Transverse colon (tissue), 4 donors: ENCODE measurements at regions not wholly inside any gene's neighbourhood (a gene's known extent, or its start where the extent isn't known, plus 50 kb on each side); places are given as distances from the start of the nearest gene placed in this dataset.
"Not testable (repeated sequence)": the region's sequence is repeated elsewhere in the genome, so short reads cannot be mapped to it uniquely, and the experiment has no call there.

ENCODE experiments used
- DNase-seq: peaks from one replicate; pipeline ENCODE4 v3.0.0-alpha.2; 2019
- H3K27ac ChIP-seq, 4 donors: fragments of 200-600 bp; sonication (generic); 2 replicates each; pipeline ENCODE4 v1.5.1; 2016 to 2018; ENCODE audit warnings: inconsistent platforms in 4 of 4
- H3K27me3 ChIP-seq: fragments of 200-600 bp; sonication (generic); 2 replicates; pipeline ENCODE4 v1.5.1; 2017; ENCODE audit warnings: inconsistent platforms
- H3K36me3 ChIP-seq, 4 donors: fragments of 200-600 bp; sonication (generic); 2 replicates each; pipeline ENCODE4 v1.5.1; 2017 to 2019; ENCODE audit warnings: inconsistent platforms in 4 of 4
- H3K4me1 ChIP-seq, 4 donors: fragments of 200-600 bp; sonication (generic); 2 replicates each; pipeline ENCODE4 v1.5.1; 2017 to 2020; ENCODE audit warnings: inconsistent platforms in 4 of 4
- H3K4me3 ChIP-seq, 4 donors: fragments of 200-600 bp; sonication (generic); 1 replicate in 1 of 4; 2 replicates in 3 of 4; pipeline versions ENCODE4 v1.5.1 to v1.6.1; 2017 to 2019; ENCODE audit warnings: inconsistent platforms in 4 of 4
- H3K9me3 ChIP-seq, 2 donors: fragments of 200-600 bp; sonication (generic); 2 replicates each; pipeline ENCODE4 v1.5.1; 2017 to 2019; ENCODE audit warnings: inconsistent platforms in 2 of 2
- WGBS, 2 donors: methylation state at CpG; one replicate each; pipeline ENCODE4 v1.1.5; 2018; ENCODE audit warnings: low coverage in 1 of 2; 5-methylcytosine and 5-hydroxymethylcytosine counted together
- in situ Hi-C, 4 donors: fragments of 200-750 bp; cut with MboI; loops; one replicate each; pipeline versions ENCODE4 v1.15.0 to v1.15.1; 2017; ENCODE audit warnings: low sequenced_read_pairs in 3 of 4, low pct_ligation_motif_present in 1 of 4, low pct_unique_long_range_greater_than_20kb in 1 of 4
- intact Hi-C: fragments of 100-400 bp; cut with DNase I; formaldehyde crosslinking; loops from one replicate; pipeline ENCODE4 v1.15.1; 2023; ENCODE audit warnings: low total_unique reads
- TF ChIP-seq, protein P1 (sequence below), 5 experiments: fragments of 200-600 bp in 3 of 5; fragments of 450-650 bp in 2 of 5; sonication (generic) in 3 of 5; IDR thresholded peaks; 1 replicate in 2 of 5; 2 replicates in 3 of 5; pipeline ENCODE4 v1.5.1; 2016 to 2017; ENCODE audit warnings: antibody characterized with exemption in 5 of 5, inconsistent platforms in 3 of 5, mild to moderate bottlenecking in 2 of 5, moderate library complexity in 1 of 5

DNA sequence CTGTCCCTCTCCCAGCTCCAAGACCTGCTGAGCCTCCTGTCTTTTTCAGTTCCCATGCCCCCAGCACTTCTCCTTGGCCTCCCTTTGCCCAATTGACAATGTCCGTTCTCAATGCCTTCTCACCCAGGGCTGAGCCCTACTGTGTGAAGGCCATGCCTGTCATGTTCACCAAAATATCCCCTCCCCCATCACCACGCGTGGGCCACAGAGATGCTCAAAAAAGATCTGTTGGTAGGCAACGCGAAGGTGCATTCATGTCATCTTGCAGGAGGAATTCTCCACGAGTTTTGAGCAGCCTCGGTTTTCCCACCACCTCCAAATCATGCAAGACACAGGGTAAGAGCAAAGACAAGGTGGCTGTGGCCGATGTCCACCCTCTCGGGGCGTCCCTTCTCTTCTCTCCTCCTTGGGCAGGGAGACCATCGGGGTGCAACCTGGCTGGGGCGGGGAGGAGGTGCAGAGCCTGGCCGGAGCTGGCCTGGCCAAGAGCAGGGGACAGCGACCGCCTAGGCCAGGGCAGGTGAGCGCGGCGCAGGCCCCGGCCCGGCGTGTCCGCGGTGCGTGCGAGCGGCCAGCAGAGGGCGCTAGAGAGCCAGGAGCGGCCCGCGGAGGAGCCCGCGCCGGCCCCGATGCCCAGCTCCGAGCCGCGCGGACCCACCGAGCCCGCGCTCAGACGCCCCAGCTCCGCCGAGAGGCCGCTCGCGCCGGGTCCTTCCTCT lies 56.3 kb upstream of the KRTAP5-11 start:
- H3K9me3 ChIP-seq, in situ Hi-C loops, H3K36me3 ChIP-seq, intact Hi-C loops, H3K4me1 ChIP-seq, H3K27ac ChIP-seq: not testable (repeated sequence)
- Histone ChIP-seq H3K27me3 (peaks cover 11% of the 10 kb centered on the region), H3K4me3 (peak overlapping the region in 3 of 4 donors; percentile 22 to 51 (median 36))
- TF ChIP-seq, protein P1, sequence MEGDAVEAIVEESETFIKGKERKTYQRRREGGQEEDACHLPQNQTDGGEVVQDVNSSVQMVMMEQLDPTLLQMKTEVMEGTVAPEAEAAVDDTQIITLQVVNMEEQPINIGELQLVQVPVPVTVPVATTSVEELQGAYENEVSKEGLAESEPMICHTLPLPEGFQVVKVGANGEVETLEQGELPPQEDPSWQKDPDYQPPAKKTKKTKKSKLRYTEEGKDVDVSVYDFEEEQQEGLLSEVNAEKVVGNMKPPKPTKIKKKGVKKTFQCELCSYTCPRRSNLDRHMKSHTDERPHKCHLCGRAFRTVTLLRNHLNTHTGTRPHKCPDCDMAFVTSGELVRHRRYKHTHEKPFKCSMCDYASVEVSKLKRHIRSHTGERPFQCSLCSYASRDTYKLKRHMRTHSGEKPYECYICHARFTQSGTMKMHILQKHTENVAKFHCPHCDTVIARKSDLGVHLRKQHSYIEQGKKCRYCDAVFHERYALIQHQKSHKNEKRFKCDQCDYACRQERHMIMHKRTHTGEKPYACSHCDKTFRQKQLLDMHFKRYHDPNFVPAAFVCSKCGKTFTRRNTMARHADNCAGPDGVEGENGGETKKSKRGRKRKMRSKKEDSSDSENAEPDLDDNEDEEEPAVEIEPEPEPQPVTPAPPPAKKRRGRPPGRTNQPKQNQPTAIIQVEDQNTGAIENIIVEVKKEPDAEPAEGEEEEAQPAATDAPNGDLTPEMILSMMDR (IDR thresholded peaks at IDR 0.05) = peak in 4 of 5 experiments; percentile 47 to 75 (median 67)
- 26% methylated on average over 22 of the region's 48 CpGs; no CpG with 5 or more reads in 1 of the 2 donors for WGBS, 2 donors
- peak; percentile 55 for DNase-seq

DNA sequence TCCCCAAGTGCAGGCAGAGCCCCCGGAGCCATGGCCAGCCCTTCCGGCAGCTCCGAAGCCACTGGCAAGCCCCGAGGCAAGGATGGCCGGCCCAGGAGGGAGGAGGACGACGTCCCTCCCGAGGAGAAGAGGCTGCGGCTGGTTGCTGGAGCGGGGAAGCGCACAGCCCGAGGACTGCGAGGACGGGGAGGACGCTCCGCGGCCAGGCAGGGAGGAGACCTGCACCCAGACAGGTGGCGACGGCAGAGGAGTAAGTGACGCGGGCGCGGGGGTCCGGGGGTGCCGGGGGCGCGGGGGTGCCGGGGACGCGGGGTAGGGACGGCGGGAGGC lies 56.8 kb upstream of the KRTAP5-11 start:
- peaks cover 11% of the 10 kb centered on the region for H3K27me3 ChIP-seq
- H3K9me3 ChIP-seq, in situ Hi-C loops, H3K36me3 ChIP-seq, intact Hi-C loops, DNase-seq, H3K4me1 ChIP-seq, H3K27ac ChIP-seq: not testable (repeated sequence)
- 0% methylated on average over 4 of the region's 32 CpGs; no CpG with 5 or more reads in 1 of the 2 donors for WGBS, 2 donors
- H3K4me3 ChIP-seq = peak overlapping the region in 3 of 4 donors; percentile 22 to 51 (median 36)

DNA sequence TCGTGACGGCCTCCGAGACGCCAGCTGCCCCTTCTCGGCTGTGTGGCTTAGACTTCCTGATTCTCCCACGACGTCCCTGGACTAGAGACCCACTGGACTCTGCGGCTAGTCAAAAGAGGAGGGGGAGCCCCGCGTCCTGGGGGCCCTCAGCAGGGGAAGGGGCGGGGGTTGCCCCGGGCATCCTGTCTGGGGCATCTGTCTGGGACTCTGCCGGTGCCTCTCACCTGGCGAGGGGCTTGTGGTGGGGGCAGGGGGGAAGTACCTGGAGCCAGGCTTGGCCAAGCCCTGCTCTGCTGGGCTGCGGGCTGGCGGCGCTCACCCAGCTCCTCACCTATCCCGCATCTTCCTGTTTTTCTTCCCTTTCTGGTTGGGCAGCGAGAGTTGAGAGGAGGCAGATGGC lies 57.2 kb upstream of the KRTAP5-11 start:
- H3K4me3 ChIP-seq = peak overlapping the region in 1 of 4 donors; percentile 36
- WGBS, 2 donors = 13% methylated on average over 7 of the region's 19 CpGs; no CpG with 5 or more reads in 1 of the 2 donors

DNA sequence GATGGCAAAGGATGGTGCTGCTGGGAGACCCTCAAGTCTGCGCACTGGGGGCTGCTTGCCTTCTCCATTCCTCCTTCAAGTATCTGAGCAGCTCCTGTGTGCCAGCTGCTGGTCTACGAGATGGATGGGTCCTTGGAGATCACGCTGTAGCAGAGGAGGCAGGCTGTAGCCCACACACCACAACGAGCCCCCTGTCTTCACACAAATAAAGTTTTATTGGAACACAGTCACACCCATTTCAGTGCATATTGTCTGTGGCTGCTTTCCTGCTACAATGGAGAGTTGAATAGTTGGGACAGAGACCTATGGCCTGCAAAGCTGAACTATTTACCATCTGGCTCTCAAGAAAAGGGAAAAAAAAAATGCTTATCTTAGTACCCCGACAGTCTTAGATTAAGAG lies 64.4 kb upstream of the KRTAP5-11 start:
- H3K4me3 ChIP-seq, DNase-seq, H3K27me3 ChIP-seq, H3K27ac ChIP-seq, H3K4me1 ChIP-seq, intact Hi-C loops, H3K36me3 ChIP-seq, H3K9me3 ChIP-seq, in situ Hi-C loops: not testable (repeated sequence)
- 66% methylated on average over 5 of the region's 5 CpGs; no CpG with 5 or more reads in 1 of the 2 donors for WGBS, 2 donors

More for the DNA sequence above, 57.2 kb upstream of the KRTAP5-11 start:
- intact Hi-C loops, in situ Hi-C loops, DNase-seq, H3K4me1 ChIP-seq, H3K27ac ChIP-seq, H3K36me3 ChIP-seq, H3K9me3 ChIP-seq: not testable (repeated sequence)
- H3K27me3 ChIP-seq = peaks cover 11% of the 10 kb centered on the region

DNA sequence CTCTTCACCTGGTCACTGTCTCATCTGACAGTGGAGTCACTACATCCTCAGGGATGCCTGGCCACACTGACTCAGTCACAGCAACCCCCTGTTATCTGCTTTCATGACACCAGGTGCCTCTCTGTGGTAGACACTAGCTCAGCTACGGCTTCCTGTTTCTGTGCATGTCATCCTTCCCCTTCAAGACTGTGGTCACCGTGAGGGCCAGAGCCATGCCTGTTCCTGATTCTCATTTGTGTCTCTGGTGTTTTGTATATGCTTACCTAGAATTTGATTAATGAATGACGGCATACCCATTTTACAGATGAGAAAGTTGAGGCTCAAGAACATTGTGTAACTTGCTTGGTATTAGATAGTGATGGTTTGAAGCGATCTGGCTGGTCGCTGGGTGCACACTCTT lies 70.3 kb upstream of the KRTAP5-11 start:
- H3K4me1 ChIP-seq, H3K27me3 ChIP-seq, DNase-seq, intact Hi-C loops, in situ Hi-C loops, H3K36me3 ChIP-seq, H3K9me3 ChIP-seq, H3K4me3 ChIP-seq, H3K27ac ChIP-seq: not testable (repeated sequence)
- 88% methylated on average over 5 of the region's 5 CpGs; no CpG with 5 or more reads in 1 of the 2 donors for WGBS, 2 donors

DNA sequence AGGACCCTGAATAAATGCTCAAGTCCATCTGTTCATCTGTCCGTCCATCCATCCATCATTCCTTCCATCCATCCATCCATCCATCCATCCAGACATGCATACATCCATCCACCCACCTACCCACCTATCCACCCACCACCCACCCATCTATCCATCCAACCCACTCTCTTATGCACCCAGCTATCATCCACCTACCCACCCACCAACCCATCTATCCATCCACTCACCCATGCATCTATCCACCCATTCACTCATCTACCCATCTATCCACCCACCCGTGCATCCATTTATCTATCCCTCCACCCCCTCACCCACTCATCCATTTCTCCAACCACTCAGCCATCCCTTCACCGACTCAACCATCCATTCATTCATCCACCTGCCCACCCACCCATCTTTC lies 71.7 kb upstream of the KRTAP5-11 start:
- H3K9me3 ChIP-seq, intact Hi-C loops, H3K4me1 ChIP-seq, H3K27ac ChIP-seq, in situ Hi-C loops, H3K27me3 ChIP-seq, H3K4me3 ChIP-seq, H3K36me3 ChIP-seq, DNase-seq: not testable (repeated sequence)
- 92 to 100% methylated on average over 2 to 3 of the region's 3 CpGs for whole genome bisulfite sequencing, 2 donors

DNA sequence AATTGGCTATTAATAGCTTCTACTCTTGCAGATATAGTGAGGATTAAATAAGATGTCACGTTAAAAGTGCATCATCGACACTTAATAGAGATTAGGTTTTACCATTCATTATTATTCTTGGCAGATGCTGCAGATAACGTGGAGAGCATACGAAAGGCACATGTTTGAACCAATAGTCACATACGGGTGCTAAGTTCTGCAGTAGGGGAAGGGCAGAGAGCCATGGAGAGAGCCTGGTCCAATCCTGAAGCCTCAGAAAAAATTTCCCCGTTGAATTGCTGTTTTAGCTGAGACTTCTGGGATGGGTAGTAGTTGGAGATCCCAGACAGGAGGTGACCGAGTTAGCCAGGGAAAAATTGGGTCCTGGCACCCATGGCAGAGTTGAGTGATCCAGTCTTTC lies 72.4 kb upstream of the KRTAP5-11 start:
- in situ Hi-C loops, H3K36me3 ChIP-seq, intact Hi-C loops, H3K9me3 ChIP-seq, DNase-seq, H3K27me3 ChIP-seq, H3K4me1 ChIP-seq, H3K27ac ChIP-seq, H3K4me3 ChIP-seq: not testable (repeated sequence)
- WGBS, 2 donors = 78 to 86% methylated on average over 3 to 7 of the region's 7 CpGs

DNA sequence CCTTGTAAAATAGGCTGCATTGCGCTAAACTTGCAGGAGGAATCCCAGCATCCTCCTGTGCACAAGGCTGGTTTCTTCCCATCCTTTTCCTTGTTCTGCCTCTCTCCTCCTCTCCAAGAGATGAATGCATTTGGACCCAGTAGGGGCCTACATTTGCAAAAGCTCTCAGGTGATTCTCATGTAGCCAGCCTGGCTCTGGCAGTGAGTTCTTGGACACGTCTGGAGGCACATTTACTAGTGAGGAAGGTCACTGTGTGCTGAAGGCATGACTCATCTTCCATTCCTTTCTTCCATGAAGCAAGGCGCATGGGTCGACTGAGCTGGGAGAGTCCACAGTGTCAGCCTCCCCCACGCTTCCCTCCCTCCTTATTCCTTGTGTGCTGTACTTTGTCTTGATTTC lies 73.8 kb upstream of the KRTAP5-11 start:
- H3K27me3 ChIP-seq, DNase-seq, H3K27ac ChIP-seq, H3K36me3 ChIP-seq, intact Hi-C loops, H3K4me3 ChIP-seq, H3K4me1 ChIP-seq, H3K9me3 ChIP-seq, in situ Hi-C loops: not testable (repeated sequence)
- 57% methylated on average over 5 of the region's 5 CpGs; no CpG with 5 or more reads in 1 of the 2 donors for WGBS, 2 donors

DNA sequence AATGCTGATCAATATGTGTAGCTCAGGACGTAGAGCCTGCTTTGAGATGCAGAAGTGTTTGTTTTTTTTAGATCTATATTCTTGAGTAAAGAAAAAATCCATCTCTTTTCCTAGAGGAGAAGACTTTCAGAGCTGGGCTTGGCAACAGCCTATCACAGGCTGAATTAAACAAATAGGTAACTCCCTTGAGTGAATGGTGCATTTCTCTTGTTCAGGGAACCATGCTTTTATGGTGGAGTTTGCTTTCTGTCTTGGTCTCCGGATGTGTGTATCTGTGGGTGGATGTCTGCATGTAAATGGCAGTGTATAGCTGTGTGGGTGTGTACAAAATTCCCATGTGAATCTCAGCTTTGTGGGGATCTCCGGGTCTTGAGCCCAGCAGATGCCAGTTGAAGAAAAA lies 82.3 kb upstream of the KRTAP5-11 start:
- 37 to 55% methylated on average over 2 of the region's 3 CpGs for WGBS, 2 donors

DNA sequence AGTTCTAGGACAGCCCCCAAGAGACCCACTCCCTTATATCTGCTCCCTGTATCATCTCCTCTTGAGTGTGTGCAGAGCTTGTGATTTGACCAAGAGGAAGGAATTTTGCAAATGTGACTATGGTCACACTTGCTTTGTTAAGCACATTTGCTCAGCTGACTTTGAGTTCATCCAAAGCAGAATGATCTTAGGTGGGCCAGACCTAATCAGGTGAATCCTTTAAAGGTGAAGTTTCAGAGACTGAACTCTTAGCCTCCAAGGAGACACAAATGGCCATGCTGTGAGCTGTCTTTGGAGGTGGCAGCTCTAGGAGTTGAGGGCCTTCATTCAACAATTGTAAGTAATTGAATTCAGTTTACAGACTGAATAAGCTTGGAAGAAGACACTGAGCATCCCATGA lies 115.4 kb upstream of the KRTAP5-11 start:
- H3K27me3 ChIP-seq, H3K36me3 ChIP-seq, H3K27ac ChIP-seq, H3K9me3 ChIP-seq, intact Hi-C loops, H3K4me1 ChIP-seq, in situ Hi-C loops, DNase-seq, H3K4me3 ChIP-seq: not testable (repeated sequence)

More for the DNA sequence above, 82.3 kb upstream of the KRTAP5-11 start:
- H3K27me3 ChIP-seq, H3K36me3 ChIP-seq, intact Hi-C loops, H3K4me3 ChIP-seq, DNase-seq, H3K9me3 ChIP-seq, H3K27ac ChIP-seq, in situ Hi-C loops, H3K4me1 ChIP-seq: not testable (repeated sequence)
